Spleen (tissue), 7 donors: ENCODE measurements at regions not wholly inside any gene's neighbourhood (a gene's known extent, or its start where the extent isn't known, plus 50 kb on each side); places are given as distances from the start of the nearest gene placed in this dataset.
"Not testable (repeated sequence)": the region's sequence is repeated elsewhere in the genome, so short reads cannot be mapped to it uniquely, and the experiment has no call there.

Experiments
- CTCF ChIP-seq, 11 experiments: fragments of 200-600 bp in 7 of 11; fragments of 450-650 bp in 4 of 11; sonication (generic) in 4 of 11; IDR thresholded peaks in 8 of 11; conservative IDR thresholded peaks in 3 of 11; 1 replicate in 7 of 11; 2 replicates in 4 of 11; pipeline versions ENCODE4 v1.4.0 to v1.8.0; 2016 to 2021; ENCODE audit warnings: antibody characterized with exemption in 11 of 11, inconsistent platforms in 4 of 11, mild to moderate bottlenecking in 1 of 11
- POLR2A ChIP-seq, 3 donors: fragments of 450-650 bp; IDR thresholded peaks; one replicate each; pipeline ENCODE4 v1.5.1; 2017; ENCODE audit warnings: antibody characterized with exemption in 3 of 3, mild to moderate bottlenecking in 1 of 3
- POLR2AphosphoS5 ChIP-seq, 3 donors: sonication (generic); formaldehyde crosslinking; IDR thresholded peaks; one replicate each; pipeline ENCODE4 v1.5.1; 2017; ENCODE audit warnings: antibody characterized with exemption in 3 of 3
- donor health status: DM: no; HTN: no; CAD: no; lungs with moderate emphysema.
- donor health status: DM: no; HTN: no; CAD: no.
- donor health status: DM: no; HTN: no; CAD: no.

- TF ChIP-seq CTCF (IDR thresholded peaks at IDR 0.05 in 8 of 11, conservative IDR thresholded peaks at IDR 0.05 in 3 of 11); POLR2A (IDR thresholded peaks at IDR 0.05); POLR2AphosphoS5 (IDR thresholded peaks at IDR 0.05): not testable (repeated sequence)
Observed at GRCh38 chr16:29104600-29104999, 119.7 kb downstream of the LAT start.
